ENCODE measurements at regions not wholly inside any gene's neighbourhood (a gene's known extent, or its start where the extent isn't known, plus 50 kb on each side); places are given as distances from the start of the nearest gene placed in this dataset.
"Not testable (repeated sequence)": the region's sequence is repeated elsewhere in the genome, so short reads cannot be mapped to it uniquely, and the experiment has no call there.

DNA sequence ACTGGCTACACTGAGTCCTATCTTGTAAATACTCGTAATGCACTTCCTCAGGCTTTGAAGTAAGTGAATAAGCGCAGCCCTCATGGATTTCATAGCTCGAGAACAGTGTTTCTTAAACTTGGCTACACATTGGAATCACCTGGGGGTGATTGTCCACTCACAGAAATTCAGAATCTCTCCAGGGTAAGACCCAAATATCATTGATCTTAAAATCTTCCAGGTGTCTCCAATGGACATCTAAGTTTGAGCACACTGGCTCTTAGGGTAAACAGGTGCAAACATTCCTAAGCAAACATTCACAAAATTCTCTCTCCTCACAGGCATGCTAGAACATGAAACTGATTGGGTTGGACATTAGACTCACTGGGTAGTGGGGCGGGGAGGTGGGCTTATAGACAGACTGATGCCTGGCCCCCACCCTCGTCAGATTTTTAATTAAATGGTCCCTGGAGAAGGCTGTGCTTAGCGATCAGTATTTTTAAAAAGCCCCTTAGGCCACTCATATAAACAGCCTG lies 279.7 kb upstream of the TBL1XR1 start:
- no peak for DNase-seq (ENCODE audit: low spot score)

DNA sequence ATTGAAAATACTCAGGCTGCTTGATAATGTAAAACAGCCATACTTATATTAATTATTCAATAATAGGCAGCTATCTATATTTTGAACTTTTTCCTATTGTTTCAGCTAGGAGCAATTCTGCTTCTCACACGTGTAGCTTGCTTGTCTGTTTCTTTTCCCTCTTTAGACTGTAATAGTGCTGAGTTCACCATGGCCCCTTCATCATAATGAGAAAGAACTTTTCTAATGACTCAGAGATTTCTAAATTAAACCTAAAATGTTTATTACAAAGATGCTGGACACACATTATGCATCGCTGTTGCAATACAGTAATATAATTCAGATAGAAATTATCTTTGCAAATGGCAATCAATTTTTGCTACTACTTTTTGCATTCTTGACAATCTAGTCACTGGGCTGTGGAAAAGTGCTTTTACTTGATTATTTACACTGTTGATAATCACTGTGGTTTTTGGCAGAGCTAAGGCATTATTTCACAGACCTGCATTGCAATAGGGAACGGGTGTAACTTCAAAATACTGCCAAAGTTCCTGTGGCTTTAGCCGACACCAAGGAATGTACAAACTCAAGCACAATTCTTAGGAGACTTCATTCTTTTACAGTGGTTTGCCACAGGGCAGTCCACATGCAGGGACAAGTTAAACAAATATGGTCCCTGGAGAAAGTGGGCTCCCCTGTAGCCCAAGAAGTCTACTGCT lies 281.0 kb upstream of the TBL1XR1 start:
- DNase-seq (ENCODE audit: low spot score) = no peak

DNA sequence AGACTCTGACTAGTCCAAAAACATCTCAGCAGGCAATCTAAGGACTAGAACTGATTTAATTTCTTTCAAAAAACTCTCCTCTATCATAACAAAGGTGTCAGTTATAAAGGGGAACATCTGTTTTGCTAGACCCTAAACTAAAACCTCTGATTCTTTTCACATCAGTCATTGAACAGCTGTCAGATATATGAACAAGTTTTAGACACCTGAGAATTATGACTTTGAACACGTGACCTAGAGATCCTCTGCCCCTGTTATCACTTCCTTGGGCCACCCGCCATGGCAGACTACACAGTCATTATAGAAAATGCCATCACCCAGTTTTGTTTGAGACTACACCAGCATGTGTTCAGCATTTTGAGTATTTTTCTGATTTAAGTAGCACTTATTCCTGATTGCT lies 282.3 kb upstream of the TBL1XR1 start:
- DNase-seq (ENCODE audit: low spot score) = no peak

DNA sequence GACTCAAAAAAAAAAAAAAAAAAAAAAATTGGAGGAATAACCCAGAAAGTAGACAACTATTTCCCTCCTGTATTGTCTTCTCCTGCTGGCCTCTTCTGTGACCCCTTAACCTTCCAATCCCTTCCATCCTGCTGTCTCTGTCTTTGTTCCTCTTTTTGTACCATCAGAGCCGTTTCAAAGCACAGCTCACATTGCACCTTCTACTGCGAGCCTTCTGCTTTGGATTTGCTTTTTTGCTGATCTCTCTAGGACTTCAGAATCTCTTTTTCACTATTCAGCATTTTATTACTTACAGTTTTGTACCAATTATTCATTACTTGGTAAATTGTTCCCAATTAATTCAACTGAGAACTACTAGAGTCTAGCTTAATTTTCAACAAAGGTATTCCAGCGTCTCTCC lies 284.0 kb upstream of the TBL1XR1 start:
- DNase-seq (ENCODE audit: low spot score) = no peak

DNA sequence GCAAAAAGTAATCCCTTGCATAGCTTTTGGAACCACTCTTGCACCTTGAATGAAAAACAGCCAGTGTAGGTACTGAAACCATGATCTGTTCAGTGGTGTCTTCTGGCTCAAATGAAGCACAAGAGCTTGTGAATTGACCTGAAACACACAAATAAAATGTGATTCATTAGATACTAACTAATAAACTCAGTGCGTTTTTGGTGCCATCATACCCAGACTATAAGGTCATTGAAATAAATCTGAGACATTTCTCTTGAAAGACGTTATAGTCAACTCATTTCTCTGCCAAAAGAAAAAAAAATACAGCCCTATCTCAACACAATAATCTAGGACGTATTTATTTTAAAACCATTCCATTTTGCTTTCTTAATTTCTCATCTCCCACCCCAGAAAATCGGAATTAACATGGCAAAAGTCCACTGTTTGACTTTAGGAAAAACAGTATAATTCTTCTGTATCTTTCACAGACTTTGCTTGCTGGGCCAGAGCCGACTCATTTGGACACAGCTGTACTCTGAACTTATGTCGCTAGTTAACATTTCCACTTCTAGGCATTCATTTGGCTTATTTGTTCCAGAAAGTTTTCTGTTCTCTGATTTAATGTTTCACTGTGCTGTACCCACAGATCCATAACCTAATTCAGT lies 284.9 kb upstream of the TBL1XR1 start:
- no peak for DNase-seq (ENCODE audit: low spot score)

DNA sequence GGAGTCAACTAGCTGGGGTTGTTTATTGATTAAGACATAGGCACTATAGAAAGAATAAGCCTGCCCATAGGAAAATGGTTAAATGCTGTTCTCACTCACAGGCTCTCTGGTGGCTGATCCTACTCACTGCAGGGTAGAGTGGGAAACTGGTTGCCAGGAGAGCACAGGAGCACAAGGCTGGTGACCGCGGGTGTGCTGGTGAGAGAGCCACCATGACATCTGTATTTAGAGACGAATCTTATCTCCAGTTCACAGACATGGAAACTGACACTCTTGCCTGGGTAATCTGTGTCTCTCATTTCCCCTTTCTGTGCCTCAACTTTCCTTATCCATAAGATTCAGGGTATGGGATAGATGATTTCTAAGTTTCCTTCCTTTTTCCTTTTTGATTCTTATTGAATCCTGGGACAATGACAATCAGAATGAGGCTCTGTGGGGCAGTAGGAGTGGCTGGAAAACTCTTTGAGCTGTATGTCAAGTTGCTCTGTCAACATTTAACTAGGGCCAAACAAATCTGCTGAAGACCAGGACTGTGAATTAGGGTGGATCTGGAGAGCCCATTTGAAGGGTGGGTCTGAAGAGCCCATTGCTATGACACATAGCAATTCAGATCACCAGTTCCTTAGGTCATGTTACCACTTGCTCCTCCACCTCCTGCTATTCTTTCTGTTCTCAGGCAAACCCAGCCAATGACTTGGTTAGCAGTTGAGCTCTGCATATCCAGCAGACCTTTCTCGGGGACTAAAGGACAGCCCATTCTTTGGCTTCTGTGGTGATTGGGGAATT lies 286.1 kb upstream of the TBL1XR1 start:
- DNase-seq (ENCODE audit: low spot score) = no peak

DNA sequence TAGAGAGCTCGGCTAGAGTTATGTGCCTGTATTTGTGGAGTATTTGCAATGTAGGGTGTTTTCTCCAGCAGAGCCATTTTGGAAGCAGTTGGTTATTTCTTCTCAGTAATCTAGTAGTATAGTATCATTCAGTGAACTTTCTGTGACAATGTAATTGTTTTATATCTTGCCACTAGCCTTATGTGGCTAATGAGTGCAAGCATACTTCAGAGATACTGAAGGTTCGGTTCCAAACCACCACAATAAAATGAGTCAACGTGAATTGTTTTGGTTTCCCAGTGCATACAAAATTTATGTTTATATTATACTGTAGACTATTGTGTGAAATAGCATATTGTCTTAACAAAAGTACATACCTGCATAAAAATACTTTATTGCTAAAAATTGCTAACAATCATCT lies 286.9 kb upstream of the TBL1XR1 start:
- DNase-seq (ENCODE audit: low spot score) = no peak

DNA sequence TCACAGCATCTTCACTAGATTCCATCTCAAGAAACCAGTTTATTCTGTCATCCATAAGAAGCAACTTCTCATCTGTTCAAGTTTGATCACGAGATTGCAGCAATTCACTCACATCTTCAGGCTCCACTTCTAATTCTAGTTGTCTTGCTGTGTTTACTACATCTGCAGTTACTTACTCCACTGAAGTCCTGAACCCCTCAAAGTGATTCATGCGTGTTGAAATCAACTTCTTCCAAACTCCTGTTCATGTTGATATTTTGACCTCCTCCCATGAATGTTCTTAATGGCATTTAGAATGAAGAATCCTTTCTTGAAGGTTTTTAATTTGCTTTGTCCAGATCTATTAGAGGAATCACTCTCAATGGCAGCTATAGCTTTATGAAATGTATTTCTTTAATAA lies 287.6 kb upstream of the TBL1XR1 start:
- no peak for DNase-seq (ENCODE audit: low spot score)

DNA sequence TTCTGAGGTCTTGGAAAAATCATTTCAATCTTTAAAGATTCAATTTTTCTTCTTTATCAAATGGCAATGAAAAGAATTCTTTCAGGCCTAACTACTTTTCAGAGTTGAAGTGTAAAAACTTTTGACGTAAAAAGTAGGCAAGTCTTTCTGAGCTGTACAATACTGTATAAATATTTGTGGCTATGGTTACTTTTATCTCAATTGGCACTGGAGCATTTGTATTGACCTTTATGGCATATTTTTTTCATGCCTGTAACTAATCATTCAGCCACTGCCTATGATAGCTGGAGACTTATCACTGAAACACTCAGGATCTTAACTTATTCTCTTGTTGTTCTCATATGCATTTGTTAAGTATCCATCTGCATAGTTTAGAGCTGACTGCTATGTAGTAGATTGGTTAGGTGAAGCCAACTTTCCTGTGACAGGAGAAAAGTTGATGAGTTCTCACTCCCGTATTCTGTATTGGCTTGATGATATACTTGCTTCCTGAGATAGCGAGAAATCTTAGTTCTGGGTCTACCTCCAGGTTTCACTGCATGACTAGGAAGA lies 290.4 kb upstream of the TBL1XR1 start:
- no peak for DNase-seq (ENCODE audit: low spot score)

DNA sequence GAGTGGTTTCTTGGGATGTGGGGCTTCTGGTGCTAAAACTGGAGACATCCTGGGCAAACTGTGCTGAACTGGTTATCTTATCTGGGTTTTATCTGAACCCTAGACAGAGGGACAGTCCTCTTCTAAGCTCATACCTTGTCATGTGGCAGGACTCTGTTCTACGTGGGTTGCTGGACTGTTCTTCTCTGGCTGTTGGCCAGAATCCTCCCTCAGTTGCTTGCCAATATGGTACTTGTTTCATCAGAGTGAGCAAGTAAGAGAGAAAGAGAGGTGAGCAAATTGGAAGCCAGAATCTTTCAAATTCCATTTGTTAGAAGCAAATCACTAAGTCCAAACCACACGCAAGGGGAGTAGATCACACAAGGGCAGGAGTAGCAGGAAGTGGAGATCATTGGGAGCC lies 291.5 kb upstream of the TBL1XR1 start:
- no peak for DNase-seq (ENCODE audit: low spot score)

DNA sequence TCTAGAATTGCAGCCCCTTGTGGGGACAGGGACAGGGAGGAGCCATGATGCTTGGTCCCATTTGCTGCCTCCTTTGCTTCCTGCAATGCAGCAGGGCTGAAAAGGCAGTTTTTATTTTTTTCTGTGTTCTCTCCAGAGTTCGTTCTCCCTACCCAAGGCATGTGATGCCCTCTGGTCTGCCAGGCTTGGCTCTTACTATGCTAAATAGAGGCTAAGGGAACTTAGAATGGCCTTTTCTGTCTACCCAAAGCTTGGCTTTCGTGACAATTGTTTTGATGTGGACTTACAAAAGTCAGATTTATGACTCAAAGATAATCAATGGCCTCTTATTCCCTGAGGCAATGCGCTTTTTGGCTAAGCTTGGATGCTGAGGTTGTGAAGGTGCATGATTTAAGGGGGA lies 293.3 kb upstream of the TBL1XR1 start:
- DNase-seq (ENCODE audit: low spot score) = peak; percentile 90

DNA sequence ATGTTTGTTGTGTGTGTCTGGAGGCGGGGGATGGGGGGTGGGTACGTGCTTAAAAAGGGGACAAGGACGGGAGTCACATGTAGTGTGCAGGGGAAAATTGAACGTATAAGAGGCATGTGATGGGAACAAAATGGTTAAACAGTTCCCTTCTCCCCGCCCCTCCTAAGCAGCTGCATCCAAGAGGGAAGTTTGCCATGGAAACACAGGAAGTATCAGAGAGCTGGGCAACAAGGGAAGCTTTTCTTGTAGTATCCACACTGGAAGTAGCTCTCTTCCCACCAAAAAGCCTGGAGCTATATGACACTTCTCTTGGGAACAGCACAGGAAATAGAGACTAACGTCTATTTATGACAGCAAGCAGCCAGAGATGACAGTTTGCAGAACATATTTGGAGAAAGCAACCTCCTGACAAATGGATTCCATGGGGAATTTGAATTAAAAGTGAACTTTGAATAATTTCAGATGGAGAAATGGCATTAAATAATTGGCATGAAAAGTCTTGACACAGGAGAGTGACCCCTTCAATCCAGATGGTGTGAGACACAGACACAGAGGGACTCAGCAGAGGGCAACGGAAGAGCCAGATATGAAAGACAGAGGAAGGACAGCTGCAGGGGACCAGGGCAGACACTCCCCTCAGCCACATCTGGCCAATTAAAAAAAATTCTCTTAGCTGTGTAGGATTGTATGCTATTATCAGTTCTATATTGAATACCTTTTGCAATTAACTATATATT lies 294.2 kb upstream of the TBL1XR1 start:
- DNase-seq (ENCODE audit: low spot score) = peak; percentile 91

DNA sequence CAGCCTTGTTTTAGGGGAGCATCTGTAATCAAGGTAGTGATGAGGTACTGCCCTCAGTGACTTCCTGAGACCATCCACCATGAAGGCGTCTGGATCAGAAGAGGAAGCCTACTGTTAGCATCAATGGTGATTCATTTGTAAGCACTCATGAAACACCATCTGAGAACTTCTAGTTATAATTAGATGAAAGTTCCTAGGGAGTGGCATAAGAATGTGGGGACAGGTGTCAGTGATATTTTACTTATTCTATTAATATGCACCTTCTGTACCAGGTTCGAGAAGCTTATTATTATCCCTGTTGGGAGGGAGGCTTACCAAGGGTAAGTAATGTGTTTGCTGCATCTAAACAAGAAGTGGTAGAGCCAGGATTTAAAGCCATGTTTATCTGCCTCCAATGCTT lies 295.8 kb upstream of the TBL1XR1 start:
- no peak for DNase-seq (ENCODE audit: low spot score)

DNA sequence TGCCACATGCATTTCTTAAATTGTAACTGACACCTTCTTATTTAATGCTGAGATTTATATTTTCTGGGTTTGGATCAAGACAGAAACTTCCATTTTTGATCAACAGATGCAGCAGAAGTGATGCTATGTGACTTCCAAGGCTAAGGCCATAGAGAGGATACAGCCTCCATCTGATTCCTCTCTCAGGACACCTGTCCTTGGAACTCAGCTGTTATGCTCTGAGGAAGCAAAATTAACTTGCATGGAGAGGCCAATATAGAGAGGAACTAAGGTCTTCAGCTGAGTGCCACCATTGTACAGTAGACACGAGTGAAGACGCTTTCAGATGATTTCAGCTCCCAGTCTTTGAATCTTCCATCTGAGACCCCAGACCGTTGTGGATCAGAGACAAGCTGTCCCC lies 296.9 kb upstream of the TBL1XR1 start:
- no peak for DNase-seq (ENCODE audit: low spot score)

DNA sequence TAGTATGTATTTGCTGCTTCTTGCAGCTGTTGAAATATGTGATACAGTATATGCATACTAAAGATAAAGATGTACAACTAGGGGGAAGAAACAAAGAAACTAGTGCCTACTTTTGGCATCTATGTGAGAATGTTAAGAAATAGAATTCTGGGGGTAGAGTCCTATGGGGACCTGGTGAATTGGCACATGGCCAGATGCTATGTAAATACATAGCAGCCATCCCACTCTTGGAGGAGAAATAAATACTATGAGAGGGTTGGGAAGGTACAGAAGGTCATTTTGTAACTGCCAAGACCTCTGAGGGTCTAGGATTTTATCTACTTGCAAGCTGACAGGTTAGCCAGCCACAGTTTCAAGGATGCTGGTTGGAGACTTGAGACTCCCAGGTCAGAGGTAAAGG lies 298.3 kb upstream of the TBL1XR1 start:
- no peak for DNase-seq (ENCODE audit: low spot score)

DNA sequence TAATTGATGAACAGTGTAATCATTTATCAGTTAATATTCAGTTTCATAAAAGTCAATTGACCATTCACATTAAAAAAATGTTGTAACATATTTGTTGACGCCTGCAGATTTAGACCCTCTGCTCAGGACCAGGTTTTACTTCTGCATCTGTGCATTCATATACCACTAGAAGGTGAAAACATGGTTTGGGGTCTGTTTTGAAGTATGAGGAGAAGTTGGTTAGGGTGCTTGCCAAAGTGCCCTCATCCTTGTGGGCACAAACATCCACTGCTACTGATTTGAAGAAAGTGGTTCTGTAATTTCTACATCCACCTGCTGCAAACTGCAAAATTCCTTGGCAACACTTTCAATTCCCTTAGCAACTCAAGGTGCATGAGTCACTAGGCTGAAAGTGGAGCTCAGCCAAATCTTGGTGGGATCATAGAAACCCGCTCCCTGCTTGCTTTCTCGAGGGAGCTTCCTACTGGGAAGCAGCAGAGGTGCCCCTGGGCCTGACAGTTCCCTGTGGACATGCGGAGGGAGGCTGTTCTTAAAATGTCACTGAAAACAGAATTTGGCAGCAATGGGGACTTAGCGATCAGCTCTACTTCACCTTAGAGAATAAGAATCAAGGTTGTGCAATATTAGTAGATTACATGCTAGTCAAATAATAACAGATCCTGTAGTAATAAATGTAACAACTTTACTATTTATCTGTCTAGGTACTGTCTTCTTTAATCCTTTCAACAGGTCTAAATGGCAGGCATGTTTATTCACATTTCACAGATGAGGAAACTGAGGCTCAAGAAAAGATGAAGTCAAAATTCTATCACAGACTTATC lies 301.0 kb upstream of the TBL1XR1 start:
- peak; percentile 56 for DNase-seq (ENCODE audit: low spot score)

DNA sequence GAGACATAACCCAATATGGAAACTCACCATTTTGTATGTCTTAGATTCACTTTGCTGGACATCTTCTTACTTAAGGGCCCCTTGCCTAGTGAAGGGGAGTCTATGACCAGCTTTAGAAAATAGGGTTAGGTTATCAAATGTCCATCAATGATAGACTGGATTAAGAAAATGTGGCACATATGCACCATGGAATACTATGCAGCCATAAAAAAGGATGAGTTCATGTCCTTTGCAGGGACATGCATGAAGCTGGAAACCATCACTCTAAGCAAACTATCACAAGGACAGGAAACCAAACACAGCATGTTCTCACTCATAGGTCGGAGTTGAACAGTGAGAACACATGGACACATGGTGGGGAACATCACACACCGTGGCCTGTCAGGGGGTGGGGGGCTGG lies 301.8 kb upstream of the TBL1XR1 start:
- not testable (repeated sequence) for DNase-seq (ENCODE audit: low spot score)

DNA sequence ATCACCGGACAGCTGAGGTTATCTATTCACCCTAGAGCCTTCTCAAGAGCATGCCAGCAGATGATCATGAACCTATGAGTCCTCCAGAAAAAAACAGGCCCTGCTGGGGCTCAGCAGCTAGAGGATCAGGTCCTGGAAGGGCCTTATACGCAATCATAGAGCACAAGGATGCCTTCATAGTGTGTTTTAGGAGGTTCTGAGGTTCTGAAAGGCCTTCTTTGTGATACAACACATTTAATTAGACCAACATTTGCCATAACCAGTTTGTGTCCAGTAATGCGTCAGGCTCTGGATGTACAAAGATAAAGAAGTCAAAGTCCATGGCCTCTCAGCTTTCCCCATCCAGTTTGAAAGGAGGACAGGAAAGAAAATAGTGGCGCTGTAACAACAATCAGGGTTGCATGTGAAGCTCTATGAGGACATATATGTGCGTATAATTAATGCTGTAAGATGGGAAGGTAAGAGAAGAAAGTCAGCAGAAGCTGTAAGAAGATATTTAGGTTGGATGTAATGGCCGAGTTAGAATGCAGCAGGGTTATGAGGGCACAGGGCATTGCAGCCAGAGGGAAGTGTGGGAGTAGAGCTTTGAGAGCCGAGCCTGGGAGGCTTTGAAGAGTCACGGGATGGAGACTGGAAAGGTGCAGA lies 302.6 kb upstream of the TBL1XR1 start:
- DNase-seq (ENCODE audit: low spot score) = no peak

DNA sequence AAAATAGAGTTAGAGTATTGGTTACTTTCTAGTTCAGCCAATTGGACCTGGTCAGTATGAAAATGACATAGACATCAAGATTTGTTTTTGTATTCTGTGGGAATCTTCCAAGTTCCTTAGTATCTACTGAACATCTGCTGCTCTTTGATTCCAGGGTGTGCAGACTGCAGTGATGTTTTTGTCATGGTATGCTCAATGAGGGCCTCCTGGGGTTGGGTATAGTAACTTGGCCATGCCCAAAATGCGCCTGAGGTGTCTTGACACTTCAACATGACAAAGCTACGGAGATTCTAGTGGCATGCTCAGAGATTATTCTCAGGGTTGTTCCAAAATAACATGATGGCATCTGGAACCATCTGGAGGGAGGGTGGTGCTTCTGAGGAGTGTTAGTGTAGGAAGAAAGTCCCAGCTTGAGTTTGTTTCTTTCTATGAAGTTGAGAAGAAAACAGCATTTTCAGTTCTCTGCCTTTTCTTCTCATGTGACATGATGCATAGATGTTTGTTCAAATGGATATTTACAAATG lies 313.5 kb upstream of the TBL1XR1 start:
- no peak for DNase-seq (ENCODE audit: low spot score)

Measured in putamen (tissue), 1 donor.